Brain microvascular endothelial cell (primary cell): ENCODE measurements at regions not wholly inside any gene's neighbourhood (a gene's known extent, or its start where the extent isn't known, plus 50 kb on each side); places are given as distances from the start of the nearest gene placed in this dataset.

Experiments used
- DNase-seq: peaks from one replicate; pipeline ENCODE4 v3.0.0-alpha.2; 2020
- H3K27ac ChIP-seq: fragments of 250-450 bp; sonication (Bioruptor Pico); 2 replicates; pipeline ENCODE4 v1.5.1; 2020; ENCODE audit warnings: mild to moderate bottlenecking, moderate library complexity
- H3K27me3 ChIP-seq: fragments of 250-450 bp; sonication (Bioruptor Pico); replicated peaks from 2 replicates; pipeline ENCODE4 v1.5.1; 2020; ENCODE audit warnings: mild to moderate bottlenecking
- H3K36me3 ChIP-seq: fragments of 250-450 bp; sonication (Bioruptor Pico); replicated peaks from 2 replicates; pipeline ENCODE4 v1.5.1; 2020; ENCODE audit warnings: mild to moderate bottlenecking
- H3K4me3 ChIP-seq: 2 replicates; pipeline ENCODE4 v1.5.1; 2011; ENCODE audit warnings: low read depth, mild to moderate bottlenecking, control low read depth, low read length, moderate library complexity
- CTCF ChIP-seq: IDR thresholded peaks from 2 replicates; pipeline ENCODE4 v1.5.1; 2011; ENCODE audit warnings: low read depth, mild to moderate bottlenecking, moderate library complexity, low read length, control low read depth, inconsistent platforms; ENCODE audit errors: missing control alignments
- in situ Hi-C: cut with HindIII; loops from 2 replicates; pipeline ENCODE4 v1.10.0; 2017; ENCODE audit warnings: low sequenced_read_pairs, low pct_ligation_motif_present

GRCh38 chr10:108307925-108308312 lies 1143.4 kb upstream of the SORCS1 start:
- H3K36me3 ChIP-seq, result no peaks in the 10 kb centered on the region
- H3K4me3 ChIP-seq, result no peak overlapping the region
- no peaks in the 10 kb centered on the region for H3K27me3 ChIP-seq
- DNase-seq, result no peak
- in situ Hi-C loops, result no loop called here
- no peak overlapping the region for H3K27ac ChIP-seq
- TF ChIP-seq CTCF, result no peak

- no peak for DNase-seq
- Histone ChIP-seq H3K27ac (no peak overlapping the region), H3K36me3 (no peaks in the 10 kb centered on the region), H3K4me3 (no peak overlapping the region), H3K27me3 (no peaks in the 10 kb centered on the region)
- in situ Hi-C loops, result no loop called here
- no peak for TF ChIP-seq CTCF
Observed at GRCh38 chr10:108307250-108307924, 1142.9 kb upstream of the SORCS1 start.

GRCh38 chr10:108303149-108303548 lies 1138.6 kb upstream of the SORCS1 start:
- no peaks in the 10 kb centered on the region for H3K27me3 ChIP-seq
- H3K27ac ChIP-seq, result no peak overlapping the region
- H3K4me3 ChIP-seq, result no peak overlapping the region
- in situ Hi-C loops, result no loop called here
- no peak for TF ChIP-seq CTCF
- no peak for DNase-seq
- H3K36me3 ChIP-seq, result no peaks in the 10 kb centered on the region

GRCh38 chr10:108301002-108301401 lies 1136.5 kb upstream of the SORCS1 start:
- no peaks in the 10 kb centered on the region for H3K27me3 ChIP-seq
- H3K4me3 ChIP-seq, result no peak overlapping the region
- no peak for TF ChIP-seq CTCF
- in situ Hi-C loops, result no loop called here
- no peaks in the 10 kb centered on the region for H3K36me3 ChIP-seq
- no peak for DNase-seq
- no peak overlapping the region for H3K27ac ChIP-seq

- no peak for TF ChIP-seq CTCF
- no peak for DNase-seq
- Histone ChIP-seq H3K4me3 (no peak overlapping the region), H3K27me3 (no peaks in the 10 kb centered on the region), H3K36me3 (no peaks in the 10 kb centered on the region), H3K27ac (no peak overlapping the region)
- in situ Hi-C loops, result no loop called here
Observed at GRCh38 chr10:108290823-108291222, 1126.3 kb upstream of the SORCS1 start.
